ENCODE measurements at regions not wholly inside any gene's neighbourhood (a gene's known extent, or its start where the extent isn't known, plus 50 kb on each side); places are given as distances from the start of the nearest gene placed in this dataset.

- H3K4me1 ChIP-seq (ENCODE audit: control insufficient read depth, extremely low read depth, insufficient read depth, low read length), result no peaks in the 10 kb centered on the region
- FAIRE-seq (peak; percentile 61), DNase-seq (ENCODE audit: low read depth, low spot score) (no peak)
- no peak overlapping the region for H3K27ac ChIP-seq (ENCODE audit: control insufficient read depth, insufficient read depth, low read length)
- no peaks in the 10 kb centered on the region for H3K27me3 ChIP-seq (ENCODE audit: control insufficient read depth, extremely low read depth, insufficient read depth, low read length)
- H3K9me3 ChIP-seq (ENCODE audit: control insufficient read depth, low read depth, low read length), result no peaks in the 10 kb centered on the region
- H3K36me3 ChIP-seq (ENCODE audit: control insufficient read depth in 2 of 2, extremely low read depth in 1 of 2, insufficient read depth in 2 of 2, low read length in 2 of 2), result no peaks in the 10 kb centered on the region
- no peak overlapping the region for H3K4me3 ChIP-seq (ENCODE audit: control insufficient read depth in 2 of 3, extremely low read depth in 1 of 3, insufficient read depth in 2 of 3, low read depth in 1 of 3, low read length in 3 of 3)
- no peaks in the 10 kb centered on the region for H3K9me1 ChIP-seq (ENCODE audit: control insufficient read depth, extremely low read depth, insufficient read depth, low read length)
- no peak overlapping the region for H3K9ac ChIP-seq (ENCODE audit: control insufficient read depth, extremely low read depth, insufficient read depth, low read length)
- no peak overlapping the region for H2AFZ ChIP-seq (ENCODE audit: control insufficient read depth, low read length)
- no peaks in the 10 kb centered on the region for H3K79me2 ChIP-seq (ENCODE audit: control insufficient read depth, insufficient read depth, low read length)
- no peaks in the 10 kb centered on the region for H4K20me1 ChIP-seq (ENCODE audit: control insufficient read depth, extremely low read depth, insufficient read depth, low read length)
- dilution Hi-C loops (cut with MboI; ENCODE audit: extremely low pct_ligation_motif_present, low sequenced_read_pairs), result no loop called here
- no peak for TF ChIP-seq EZH2 (IDR thresholded peaks at IDR 0.05; ENCODE audit: low read length)
- no peak for TF ChIP-seq CTCF (optimal IDR thresholded peaks at IDR 0.05 in 1 of 3, IDR thresholded peaks at IDR 0.05 in 1 of 3, conservative IDR thresholded peaks at IDR 0.05 in 1 of 3; ENCODE audit: extremely low read depth in 1 of 3, insufficient read depth in 2 of 3, low read length in 3 of 3)
- no peak overlapping the region for H3K4me2 ChIP-seq (ENCODE audit: control insufficient read depth, extremely low read depth, insufficient read depth, low read depth, low read length)
Observed at GRCh38 chr1:75083848-75084514, 50.2 kb upstream of the LHX8 start.
